Sigmoid colon (tissue), 6 donors: ENCODE measurements at regions not wholly inside any gene's neighbourhood (a gene's known extent, or its start where the extent isn't known, plus 50 kb on each side); places are given as distances from the start of the nearest gene placed in this dataset.

Source experiments
- DNase-seq: peaks from one replicate; pipeline ENCODE4 v3.0.0-alpha.2; 2019
- H3K27ac ChIP-seq, 4 donors: fragments of 200-600 bp; sonication (generic); one replicate each; pipeline ENCODE4 v1.5.1; 2016 to 2019; ENCODE audit warnings: mild to moderate bottlenecking in 1 of 4
- H3K27me3 ChIP-seq, 3 donors: fragments of 200-600 bp; sonication (generic); one replicate each; pipeline ENCODE4 v1.5.1; 2019; ENCODE audit warnings: mild to moderate bottlenecking in 1 of 3
- H3K36me3 ChIP-seq, 4 donors: fragments of 200-600 bp; sonication (generic); one replicate each; pipeline ENCODE4 v1.5.1; 2016 to 2019
- H3K4me1 ChIP-seq, 4 donors: fragments of 200-600 bp; sonication (generic); one replicate each; pipeline ENCODE4 v1.5.1; 2017 to 2019
- H3K4me3 ChIP-seq, 4 donors: fragments of 200-600 bp; sonication (generic); one replicate each; pipeline ENCODE4 v1.5.1; 2017 to 2019; ENCODE audit warnings: mild to moderate bottlenecking in 2 of 4, moderate library complexity in 1 of 4
- H3K9me3 ChIP-seq, 4 donors: fragments of 200-600 bp in 3 of 4; sonication (generic) in 3 of 4; one replicate each; pipeline versions ENCODE4 v1.5.1 to v1.6.1; 2013 to 2019
- EP300 ChIP-seq, 4 donors: sonication (generic); formaldehyde crosslinking; IDR thresholded peaks; one replicate each; pipeline ENCODE4 v1.6.1; 2017; ENCODE audit warnings: antibody characterized with exemption in 4 of 4
- POLR2A ChIP-seq, 2 donors: fragments of 450-650 bp; IDR thresholded peaks; one replicate each; pipeline ENCODE4 v1.6.1; 2016; ENCODE audit warnings: antibody characterized with exemption in 2 of 2, mild to moderate bottlenecking in 2 of 2, moderate library complexity in 2 of 2
- POLR2AphosphoS5 ChIP-seq, 4 donors: sonication (generic); formaldehyde crosslinking; IDR thresholded peaks; one replicate each; pipeline ENCODE4 v1.6.1; 2017; ENCODE audit warnings: antibody characterized with exemption in 4 of 4
- WGBS, 2 donors: extraction: QIAGEN DNeasy Blood & Tissue Kit; methylation state at CpG; one replicate each; pipeline ENCODE4 v1.1.7; 2013; 5-methylcytosine and 5-hydroxymethylcytosine counted together
- intact Hi-C: fragments of 100-400 bp; cut with DNase I; formaldehyde crosslinking; loops from one replicate; pipeline ENCODE4 v1.15.1; 2023
- TF ChIP-seq, protein P1 (sequence below), 4 experiments: fragments of 450-650 bp in 3 of 4; fragments of 200-600 bp in 1 of 4; IDR thresholded peaks; one replicate each; pipeline ENCODE4 v1.5.1; 2016 to 2019; ENCODE audit warnings: antibody characterized with exemption in 4 of 4, mild to moderate bottlenecking in 3 of 4, moderate library complexity in 2 of 4
- donor health status: healthy with polysubstance abuse.
- donor health status: healthy.

DNA sequence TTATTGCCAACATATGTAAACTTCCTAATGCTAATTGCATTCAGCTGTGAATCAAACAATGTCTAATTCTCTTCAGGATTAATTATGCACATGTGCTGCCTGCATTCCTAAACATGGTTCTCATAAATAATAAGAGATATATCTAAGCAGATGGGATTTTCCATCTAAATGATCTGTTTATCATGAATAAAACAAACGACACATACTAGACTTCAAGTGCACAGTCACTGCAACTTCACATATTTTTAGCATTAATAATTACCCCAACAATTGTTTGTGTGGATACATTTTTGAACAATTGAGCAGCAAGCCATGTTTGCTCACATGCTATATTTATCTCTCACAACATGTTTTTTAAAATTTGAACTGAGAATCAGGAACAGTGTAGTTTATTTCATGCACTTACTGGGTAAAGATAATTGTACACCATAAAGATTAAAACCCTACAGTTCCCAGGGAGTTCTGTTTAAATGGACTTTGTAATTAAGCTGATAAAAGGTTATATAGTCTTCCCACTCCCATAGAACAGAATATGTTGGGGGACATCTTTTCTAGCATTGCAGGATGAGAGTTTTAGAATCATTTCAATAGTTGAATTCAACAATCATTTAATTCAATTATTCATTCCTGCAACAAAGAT lies 378.5 kb downstream of the MDFIC start:
- H3K4me1 ChIP-seq: no peaks in the 10 kb centered on the region
- 9 to 39% methylated on average over 1 of the region's 1 CpG for WGBS, 2 donors
- TF ChIP-seq, protein P1, sequence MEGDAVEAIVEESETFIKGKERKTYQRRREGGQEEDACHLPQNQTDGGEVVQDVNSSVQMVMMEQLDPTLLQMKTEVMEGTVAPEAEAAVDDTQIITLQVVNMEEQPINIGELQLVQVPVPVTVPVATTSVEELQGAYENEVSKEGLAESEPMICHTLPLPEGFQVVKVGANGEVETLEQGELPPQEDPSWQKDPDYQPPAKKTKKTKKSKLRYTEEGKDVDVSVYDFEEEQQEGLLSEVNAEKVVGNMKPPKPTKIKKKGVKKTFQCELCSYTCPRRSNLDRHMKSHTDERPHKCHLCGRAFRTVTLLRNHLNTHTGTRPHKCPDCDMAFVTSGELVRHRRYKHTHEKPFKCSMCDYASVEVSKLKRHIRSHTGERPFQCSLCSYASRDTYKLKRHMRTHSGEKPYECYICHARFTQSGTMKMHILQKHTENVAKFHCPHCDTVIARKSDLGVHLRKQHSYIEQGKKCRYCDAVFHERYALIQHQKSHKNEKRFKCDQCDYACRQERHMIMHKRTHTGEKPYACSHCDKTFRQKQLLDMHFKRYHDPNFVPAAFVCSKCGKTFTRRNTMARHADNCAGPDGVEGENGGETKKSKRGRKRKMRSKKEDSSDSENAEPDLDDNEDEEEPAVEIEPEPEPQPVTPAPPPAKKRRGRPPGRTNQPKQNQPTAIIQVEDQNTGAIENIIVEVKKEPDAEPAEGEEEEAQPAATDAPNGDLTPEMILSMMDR (IDR thresholded peaks at IDR 0.05): no peak
- TF ChIP-seq POLR2AphosphoS5 (IDR thresholded peaks at IDR 0.05) (no peak), EP300 (IDR thresholded peaks at IDR 0.05) (no peak), POLR2A (IDR thresholded peaks at IDR 0.05) (no peak)
- no peaks in the 10 kb centered on the region for H3K27me3 ChIP-seq
- H3K27ac ChIP-seq: no peak overlapping the region
- no peaks in the 10 kb centered on the region for H3K36me3 ChIP-seq
- no peak overlapping the region for H3K4me3 ChIP-seq
- no peaks in the 10 kb centered on the region for H3K9me3 ChIP-seq
- intact Hi-C loops: no loop called here
- no peak for DNase-seq

DNA sequence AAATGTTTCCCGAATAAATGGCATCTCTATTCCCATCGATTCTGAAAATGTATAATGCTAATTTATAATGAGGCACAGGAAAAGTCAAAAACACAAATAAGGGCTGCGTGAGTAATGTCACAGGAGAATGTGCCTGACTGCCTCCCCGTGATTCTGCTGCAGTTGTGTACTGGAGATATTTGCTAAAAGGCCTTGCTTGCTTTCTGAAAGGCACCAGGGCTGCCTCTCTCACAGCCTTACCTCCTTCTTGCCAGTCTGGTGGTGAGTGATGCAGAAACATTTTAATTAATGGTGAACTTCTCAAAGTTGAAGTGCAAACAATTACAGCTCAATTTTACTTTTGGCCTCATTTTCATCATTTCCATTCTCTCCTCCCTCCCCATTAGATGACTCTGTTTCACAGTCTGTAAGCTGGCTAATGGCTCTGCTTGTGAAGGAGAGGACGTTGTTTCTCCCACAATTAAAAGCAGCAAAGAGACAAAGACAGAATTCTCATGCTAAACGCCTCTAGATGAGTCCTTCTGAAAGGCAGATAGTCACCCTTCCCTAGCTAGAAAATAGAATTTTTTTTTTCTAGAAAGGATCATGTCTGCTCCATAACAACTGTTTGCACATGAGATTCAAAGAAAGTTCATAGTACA lies 377.6 kb downstream of the MDFIC start:
- H3K4me1 ChIP-seq: no peaks in the 10 kb centered on the region
- no peak for TF ChIP-seq POLR2A (IDR thresholded peaks at IDR 0.05)

DNA sequence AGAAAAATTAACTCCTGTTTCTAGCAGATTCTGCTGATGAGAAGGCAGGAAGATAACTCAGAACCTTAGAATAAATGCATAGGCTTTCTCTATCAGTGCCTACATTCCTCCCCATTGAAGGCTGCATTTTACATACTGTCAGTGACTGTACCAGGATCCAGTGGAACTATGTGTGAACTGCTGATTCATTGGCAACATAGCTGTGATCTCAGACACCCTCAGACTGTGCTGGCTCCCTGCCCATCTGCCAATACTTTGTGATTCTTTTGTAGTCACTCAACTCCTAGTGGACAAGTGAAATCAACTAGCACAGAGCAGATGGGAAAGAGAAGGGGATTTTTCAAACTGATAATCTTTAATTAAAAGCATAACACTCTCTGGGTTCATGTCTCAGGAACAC lies 375.8 kb downstream of the MDFIC start:
- TF ChIP-seq EP300 (IDR thresholded peaks at IDR 0.05): no peak
- Histone ChIP-seq H3K27me3 (no peaks in the 10 kb centered on the region), H3K27ac (no peak overlapping the region), H3K9me3 (no peaks in the 10 kb centered on the region), H3K4me1 (no peaks in the 10 kb centered on the region), H3K4me3 (no peak overlapping the region), H3K36me3 (no peaks in the 10 kb centered on the region)
- intact Hi-C loops: no loop called here
- DNase-seq: no peak

More for the DNA sequence above, 377.6 kb downstream of the MDFIC start:
- Histone ChIP-seq H3K4me3 (no peak overlapping the region), H3K27ac (no peak overlapping the region), H3K9me3 (no peaks in the 10 kb centered on the region), H3K27me3 (no peaks in the 10 kb centered on the region), H3K36me3 (no peaks in the 10 kb centered on the region)
- 60 to 74% methylated on average over 6 of the region's 6 CpGs for WGBS, 2 donors
- intact Hi-C loops: no loop called here
- no peak for DNase-seq

DNA sequence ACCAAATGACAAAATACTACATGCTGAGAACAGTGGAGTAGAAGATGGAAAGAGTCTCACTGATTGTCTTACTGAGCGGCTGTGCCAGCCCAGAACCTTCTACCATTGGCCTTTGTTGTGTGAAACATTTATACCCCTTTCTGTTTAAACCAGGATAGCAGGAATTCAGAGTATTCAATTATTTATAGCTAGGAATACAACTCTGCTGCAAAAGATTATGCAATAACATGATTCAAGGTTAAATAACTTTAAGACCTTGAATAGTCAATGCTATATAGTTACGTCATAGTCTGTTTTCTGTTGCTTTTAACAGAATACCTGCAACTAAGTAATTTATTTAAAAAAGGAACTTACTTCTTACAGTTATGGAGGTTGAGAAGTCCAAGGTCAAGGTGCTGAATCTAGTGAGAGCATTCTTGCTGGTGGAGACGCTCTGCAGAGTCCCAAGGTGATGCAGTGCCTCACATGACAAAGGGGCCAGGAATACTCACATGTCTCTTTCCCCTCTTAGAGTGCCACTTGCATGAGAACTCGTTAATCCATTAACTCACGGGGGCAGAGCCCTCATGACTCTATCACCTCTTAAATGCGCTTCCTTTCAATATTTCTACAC lies 371.8 kb downstream of the MDFIC start:
- no peak for DNase-seq
- Histone ChIP-seq H3K27ac (no peak overlapping the region), H3K9me3 (no peaks in the 10 kb centered on the region), H3K36me3 (no peaks in the 10 kb centered on the region), H3K27me3 (no peaks in the 10 kb centered on the region), H3K4me1 (no peaks in the 10 kb centered on the region), H3K4me3 (no peak overlapping the region)
- WGBS, 2 donors: 78 to 81% methylated on average over 6 of the region's 6 CpGs
- TF ChIP-seq POLR2A (IDR thresholded peaks at IDR 0.05) (no peak), POLR2AphosphoS5 (IDR thresholded peaks at IDR 0.05) (no peak), EP300 (IDR thresholded peaks at IDR 0.05) (no peak)
- TF ChIP-seq, protein P1 (IDR thresholded peaks at IDR 0.05): no peak
- intact Hi-C loops: no loop called here

DNA sequence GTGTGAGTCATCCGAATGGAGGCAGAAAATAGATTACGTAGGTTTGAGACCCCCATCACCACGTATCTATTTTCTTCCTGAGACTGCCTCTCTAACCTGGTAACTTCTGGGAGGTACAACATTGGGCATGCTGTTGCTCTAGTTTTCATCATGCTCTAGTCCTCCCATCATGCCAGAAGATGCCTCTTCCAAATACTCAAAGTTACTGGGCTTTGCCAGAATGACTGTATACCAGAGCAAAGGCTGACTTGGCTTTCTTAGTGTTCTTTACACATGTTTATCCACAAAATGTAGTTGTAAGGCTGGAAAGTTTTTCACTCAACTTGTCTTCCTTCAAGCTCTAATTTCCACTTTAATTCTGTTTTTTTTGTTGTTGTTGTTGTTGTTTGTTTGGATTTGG lies 370.5 kb downstream of the MDFIC start:
- no peaks in the 10 kb centered on the region for H3K9me3 ChIP-seq
- intact Hi-C loops: no loop called here
- 92 to 96% methylated on average over 3 of the region's 3 CpGs for WGBS, 2 donors
- no peak overlapping the region for H3K4me3 ChIP-seq
- no peak for DNase-seq
- TF ChIP-seq EP300 (IDR thresholded peaks at IDR 0.05) (no peak), POLR2A (IDR thresholded peaks at IDR 0.05) (no peak), POLR2AphosphoS5 (IDR thresholded peaks at IDR 0.05) (no peak)
- TF ChIP-seq, protein P1 (IDR thresholded peaks at IDR 0.05): no peak
- H3K36me3 ChIP-seq: no peaks in the 10 kb centered on the region
- no peak overlapping the region for H3K27ac ChIP-seq
- H3K27me3 ChIP-seq: no peaks in the 10 kb centered on the region
- no peaks in the 10 kb centered on the region for H3K4me1 ChIP-seq
